ENCODE measurements at regions not wholly inside any gene's neighbourhood (a gene's known extent, or its start where the extent isn't known, plus 50 kb on each side); places are given as distances from the start of the nearest gene placed in this dataset.

- POLR2A ChIA-PET: no interaction called here
- no peak overlapping the region for H3K27ac ChIP-seq (ENCODE audit: insufficient read depth in 1 of 2, low read depth in 1 of 2, low read length in 2 of 2, poor library complexity in 1 of 2, severe bottlenecking in 2 of 2)
- WGBS (ENCODE audit: insufficient coverage): 100% methylated on average over 2 of the region's 2 CpGs
- no peak for DNase-seq
- H3K27me3 ChIP-seq (replicated peaks in 2 of 5; ENCODE audit: control insufficient read depth in 4 of 5, insufficient read depth in 5 of 5, low read length in 4 of 5): no peaks in the 10 kb centered on the region
- peaks cover 0 to 3% (median 0%) of the 10 kb centered on the region in 4 experiments for H3K4me1 ChIP-seq (ENCODE audit: control extremely low read depth in 1 of 4, control insufficient read depth in 4 of 4, insufficient read depth in 4 of 4, low read length in 3 of 4)
- H3K9me3 ChIP-seq (ENCODE audit: control extremely low read depth in 1 of 5, control insufficient read depth in 4 of 5, insufficient read depth in 2 of 5, low read depth in 1 of 5, low read length in 4 of 5): no peaks in the 10 kb centered on the region
- CTCF ChIA-PET: no interaction called here
- no peak overlapping the region for H3K4me3 ChIP-seq (ENCODE audit: control insufficient read depth in 1 of 7, extremely low read depth in 1 of 7, insufficient read depth in 4 of 7, low read depth in 2 of 7, low read length in 6 of 7)
- H3K36me3 ChIP-seq (ENCODE audit: control insufficient read depth in 4 of 4, insufficient read depth in 4 of 4, low read length in 3 of 4): no peaks in the 10 kb centered on the region
These were observed 86.8 kb upstream of the HIVEP3 start for GRCh38 chr1:42005530-42005929.

- Histone ChIP-seq H3K4me3 (ENCODE audit: control insufficient read depth in 1 of 7, extremely low read depth in 1 of 7, insufficient read depth in 4 of 7, low read depth in 2 of 7, low read length in 6 of 7) (no peak overlapping the region), H3K4me1 (ENCODE audit: control extremely low read depth in 1 of 4, control insufficient read depth in 4 of 4, insufficient read depth in 4 of 4, low read length in 3 of 4) (peaks cover 0 to 3% (median 0%) of the 10 kb centered on the region in 4 experiments), H3K27me3 (replicated peaks in 2 of 5; ENCODE audit: control insufficient read depth in 4 of 5, insufficient read depth in 5 of 5, low read length in 4 of 5) (no peaks in the 10 kb centered on the region), H3K27ac (ENCODE audit: insufficient read depth in 1 of 2, low read depth in 1 of 2, low read length in 2 of 2, poor library complexity in 1 of 2, severe bottlenecking in 2 of 2) (no peak overlapping the region), H3K9me3 (ENCODE audit: control extremely low read depth in 1 of 5, control insufficient read depth in 4 of 5, insufficient read depth in 2 of 5, low read depth in 1 of 5, low read length in 4 of 5) (no peaks in the 10 kb centered on the region), H3K36me3 (ENCODE audit: control insufficient read depth in 4 of 4, insufficient read depth in 4 of 4, low read length in 3 of 4) (no peaks in the 10 kb centered on the region)
- 98% methylated on average over 5 of the region's 5 CpGs for WGBS (ENCODE audit: insufficient coverage)
- ChIA-PET CTCF (no interaction called here), POLR2A (no interaction called here)
- no peak for DNase-seq
These were observed 86.1 kb upstream of the HIVEP3 start for GRCh38 chr1:42004860-42005259.

GRCh38 chr1:42004322-42004721, 85.6 kb upstream of the HIVEP3 start:
- no peak overlapping the region for H3K27ac ChIP-seq (ENCODE audit: insufficient read depth in 1 of 2, low read depth in 1 of 2, low read length in 2 of 2, poor library complexity in 1 of 2, severe bottlenecking in 2 of 2)
- no peaks in the 10 kb centered on the region for H3K9me3 ChIP-seq (ENCODE audit: control extremely low read depth in 1 of 5, control insufficient read depth in 4 of 5, insufficient read depth in 2 of 5, low read depth in 1 of 5, low read length in 4 of 5)
- POLR2A ChIA-PET: interaction anchor here (0.6 kb wide), 1 partner anchor 131 kb away, joined by 3 read pairs; no protein-coding TSS in a partner anchor
- H3K27me3 ChIP-seq (replicated peaks in 2 of 5; ENCODE audit: control insufficient read depth in 4 of 5, insufficient read depth in 5 of 5, low read length in 4 of 5): no peaks in the 10 kb centered on the region
- CTCF ChIA-PET: no interaction called here
- no peaks in the 10 kb centered on the region for H3K36me3 ChIP-seq (ENCODE audit: control insufficient read depth in 4 of 4, insufficient read depth in 4 of 4, low read length in 3 of 4)
- H3K4me3 ChIP-seq (ENCODE audit: control insufficient read depth in 1 of 7, extremely low read depth in 1 of 7, insufficient read depth in 4 of 7, low read depth in 2 of 7, low read length in 6 of 7): no peak overlapping the region
- no peak for DNase-seq
- 100% methylated on average over 1 of the region's 4 CpGs for WGBS (ENCODE audit: insufficient coverage)
- H3K4me1 ChIP-seq (ENCODE audit: control extremely low read depth in 1 of 4, control insufficient read depth in 4 of 4, insufficient read depth in 4 of 4, low read length in 3 of 4): peaks cover 0 to 1% (median 0%) of the 10 kb centered on the region in 4 experiments

GRCh38 chr1:42003433-42003832, 84.7 kb upstream of the HIVEP3 start:
- Histone ChIP-seq H3K36me3 (ENCODE audit: control insufficient read depth in 4 of 4, insufficient read depth in 4 of 4, low read length in 3 of 4) (no peaks in the 10 kb centered on the region), H3K4me1 (ENCODE audit: control extremely low read depth in 1 of 4, control insufficient read depth in 4 of 4, insufficient read depth in 4 of 4, low read length in 3 of 4) (no peaks in the 10 kb centered on the region), H3K27me3 (replicated peaks in 2 of 5; ENCODE audit: control insufficient read depth in 4 of 5, insufficient read depth in 5 of 5, low read length in 4 of 5) (no peaks in the 10 kb centered on the region), H3K4me3 (ENCODE audit: control insufficient read depth in 1 of 7, extremely low read depth in 1 of 7, insufficient read depth in 4 of 7, low read depth in 2 of 7, low read length in 6 of 7) (no peak overlapping the region), H3K9me3 (ENCODE audit: control extremely low read depth in 1 of 5, control insufficient read depth in 4 of 5, insufficient read depth in 2 of 5, low read depth in 1 of 5, low read length in 4 of 5) (no peaks in the 10 kb centered on the region), H3K27ac (ENCODE audit: insufficient read depth in 1 of 2, low read depth in 1 of 2, low read length in 2 of 2, poor library complexity in 1 of 2, severe bottlenecking in 2 of 2) (no peak overlapping the region)
- ChIA-PET CTCF (no interaction called here), POLR2A (no interaction called here)
- WGBS (ENCODE audit: insufficient coverage): 92% methylated on average over 4 of the region's 5 CpGs
- DNase-seq: no peak

DNA sequence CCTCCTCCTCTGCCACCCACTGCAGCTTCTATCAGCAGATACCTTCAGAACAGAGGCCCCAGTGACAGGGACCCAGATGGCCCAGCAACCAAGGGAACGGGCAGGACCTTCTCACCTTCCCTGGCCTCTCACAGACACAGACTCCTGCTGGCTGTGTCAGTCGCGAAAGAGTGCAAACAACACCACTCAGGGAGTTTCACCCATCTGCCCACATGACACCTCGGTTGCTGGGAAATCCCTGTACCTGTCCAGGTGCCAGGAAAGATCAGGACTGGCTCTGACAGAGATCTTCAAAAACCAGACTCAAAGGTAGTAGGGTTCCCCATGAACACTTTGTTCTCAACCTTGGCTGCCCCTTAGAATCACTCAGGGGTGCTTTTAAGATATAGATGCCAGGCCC, 83.5 kb upstream of the HIVEP3 start:
- no peak for DNase-seq
- ChIA-PET POLR2A (no interaction called here), CTCF (no interaction called here)
- WGBS (ENCODE audit: insufficient coverage): 89% methylated on average over 1 of the region's 4 CpGs
- Histone ChIP-seq H3K27me3 (replicated peaks in 2 of 5; ENCODE audit: control insufficient read depth in 4 of 5, insufficient read depth in 5 of 5, low read length in 4 of 5) (no peaks in the 10 kb centered on the region), H3K9me3 (ENCODE audit: control extremely low read depth in 1 of 5, control insufficient read depth in 4 of 5, insufficient read depth in 2 of 5, low read depth in 1 of 5, low read length in 4 of 5) (no peaks in the 10 kb centered on the region), H3K4me3 (ENCODE audit: control insufficient read depth in 1 of 7, extremely low read depth in 1 of 7, insufficient read depth in 4 of 7, low read depth in 2 of 7, low read length in 6 of 7) (no peak overlapping the region), H3K27ac (ENCODE audit: insufficient read depth in 1 of 2, low read depth in 1 of 2, low read length in 2 of 2, poor library complexity in 1 of 2, severe bottlenecking in 2 of 2) (no peak overlapping the region), H3K36me3 (ENCODE audit: control insufficient read depth in 4 of 4, insufficient read depth in 4 of 4, low read length in 3 of 4) (no peaks in the 10 kb centered on the region), H3K4me1 (ENCODE audit: control extremely low read depth in 1 of 4, control insufficient read depth in 4 of 4, insufficient read depth in 4 of 4, low read length in 3 of 4) (no peaks in the 10 kb centered on the region)

- POLR2A ChIA-PET: no interaction called here
- Histone ChIP-seq H3K9me3 (ENCODE audit: control extremely low read depth in 1 of 5, control insufficient read depth in 4 of 5, insufficient read depth in 2 of 5, low read depth in 1 of 5, low read length in 4 of 5) (no peaks in the 10 kb centered on the region), H3K27ac (ENCODE audit: insufficient read depth in 1 of 2, low read depth in 1 of 2, low read length in 2 of 2, poor library complexity in 1 of 2, severe bottlenecking in 2 of 2) (no peak overlapping the region), H3K4me1 (ENCODE audit: control extremely low read depth in 1 of 4, control insufficient read depth in 4 of 4, insufficient read depth in 4 of 4, low read length in 3 of 4) (no peaks in the 10 kb centered on the region), H3K36me3 (ENCODE audit: control insufficient read depth in 4 of 4, insufficient read depth in 4 of 4, low read length in 3 of 4) (no peaks in the 10 kb centered on the region), H3K27me3 (replicated peaks in 2 of 5; ENCODE audit: control insufficient read depth in 4 of 5, insufficient read depth in 5 of 5, low read length in 4 of 5) (no peaks in the 10 kb centered on the region), H3K4me3 (ENCODE audit: control insufficient read depth in 1 of 7, extremely low read depth in 1 of 7, insufficient read depth in 4 of 7, low read depth in 2 of 7, low read length in 6 of 7) (no peak overlapping the region)
- CTCF ChIA-PET: no interaction called here
- no peak for DNase-seq
- 100% methylated on average over 2 of the region's 3 CpGs for WGBS (ENCODE audit: insufficient coverage)
These were observed 82.0 kb upstream of the HIVEP3 start for GRCh38 chr1:42000766-42001165.

DNA sequence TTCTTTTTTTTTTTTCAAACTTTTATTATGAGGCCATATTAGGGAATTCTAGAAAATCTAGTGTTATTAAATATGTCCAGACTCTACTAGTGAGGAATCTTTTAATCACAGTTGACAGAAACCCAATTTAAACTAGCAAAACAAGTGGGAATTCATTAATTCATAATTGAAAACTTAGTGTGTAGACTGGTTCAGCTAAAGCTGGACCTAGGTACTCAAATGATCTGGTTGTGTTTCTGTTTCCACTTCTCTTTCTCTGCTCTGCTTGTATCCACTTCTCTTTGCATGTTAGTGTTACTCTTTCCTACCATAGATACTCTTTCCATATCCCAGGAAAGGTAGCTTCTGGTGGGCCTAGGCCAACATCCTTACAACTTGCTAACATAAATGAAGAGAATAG, 81.2 kb upstream of the HIVEP3 start:
- POLR2A ChIA-PET: no interaction called here
- Histone ChIP-seq H3K4me3 (ENCODE audit: control insufficient read depth in 1 of 7, extremely low read depth in 1 of 7, insufficient read depth in 4 of 7, low read depth in 2 of 7, low read length in 6 of 7) (no peak overlapping the region), H3K36me3 (ENCODE audit: control insufficient read depth in 4 of 4, insufficient read depth in 4 of 4, low read length in 3 of 4) (no peaks in the 10 kb centered on the region), H3K27me3 (replicated peaks in 2 of 5; ENCODE audit: control insufficient read depth in 4 of 5, insufficient read depth in 5 of 5, low read length in 4 of 5) (no peaks in the 10 kb centered on the region), H3K9me3 (ENCODE audit: control extremely low read depth in 1 of 5, control insufficient read depth in 4 of 5, insufficient read depth in 2 of 5, low read depth in 1 of 5, low read length in 4 of 5) (no peaks in the 10 kb centered on the region), H3K4me1 (ENCODE audit: control extremely low read depth in 1 of 4, control insufficient read depth in 4 of 4, insufficient read depth in 4 of 4, low read length in 3 of 4) (no peaks in the 10 kb centered on the region), H3K27ac (ENCODE audit: insufficient read depth in 1 of 2, low read depth in 1 of 2, low read length in 2 of 2, poor library complexity in 1 of 2, severe bottlenecking in 2 of 2) (no peak overlapping the region)
- CTCF ChIA-PET: no interaction called here
- no peak for DNase-seq

Measured in common myeloid progenitor, CD34-positive (primary cell).